Right lobe of liver (tissue), 4 donors: ENCODE measurements at regions not wholly inside any gene's neighbourhood (a gene's known extent, or its start where the extent isn't known, plus 50 kb on each side); places are given as distances from the start of the nearest gene placed in this dataset.

Experiments
- CTCF ChIP-seq, 4 donors: fragments of 200-600 bp in 3 of 4; fragments of 450-650 bp in 1 of 4; IDR thresholded peaks; one replicate each; pipeline versions ENCODE4 v1.5.1 to v1.8.0; 2016 to 2022; ENCODE audit warnings: antibody characterized with exemption in 4 of 4, mild to moderate bottlenecking in 2 of 4
- POLR2A ChIP-seq: fragments of 450-650 bp; IDR thresholded peaks from one replicate; pipeline ENCODE4 v1.6.1; 2017; ENCODE audit warnings: antibody characterized with exemption, mild to moderate bottlenecking
- donor health status: DM: no; HTN: no; CAD: no.
- donor health status: DM: no; HTN: no; CAD: no.
- donor health status: DM: no; HTN: yes; CAD: no.

- TF ChIP-seq CTCF (IDR thresholded peaks at IDR 0.05) (peak; percentile 43 to 50 (median 47)), POLR2A (no peak)
These were observed 54.7 kb upstream of the MAN1A2 start for GRCh38 chr1:117312453-117313138.
